HepG2 (cell line): ENCODE measurements at regions not wholly inside any gene's neighbourhood (a gene's known extent, or its start where the extent isn't known, plus 50 kb on each side); places are given as distances from the start of the nearest gene placed in this dataset.

Experiments used
- ATF2 ChIP-seq: sonication (generic); formaldehyde crosslinking; IDR thresholded peaks from 2 replicates; pipeline ENCODE4 v1.4.0; 2020; ENCODE audit warnings: missing genetic modification reagents
- DPF2 ChIP-seq: sonication (generic); formaldehyde crosslinking; IDR thresholded peaks from 2 replicates; pipeline ENCODE4 v1.4.0; 2020; ENCODE audit warnings: mild to moderate bottlenecking, low read depth, missing genetic modification reagents, borderline replicate concordance
- HMG20B ChIP-seq: conservative IDR thresholded peaks from 2 replicates; pipeline ENCODE4 v1.6.1; 2016; ENCODE audit warnings: missing genetic modification reagents, missing compliant biosample characterization
- RNF219 ChIP-seq: sonication (generic); formaldehyde crosslinking; IDR thresholded peaks from 2 replicates; pipeline ENCODE4 v1.5.0; 2020; ENCODE audit warnings: mild to moderate bottlenecking, missing genetic modification reagents
- THAP7 ChIP-seq: sonication (generic); formaldehyde crosslinking; IDR thresholded peaks from 2 replicates; pipeline ENCODE4 v1.8.1; 2023; ENCODE audit warnings: mild to moderate bottlenecking, missing genetic modification reagents
- TOPORS ChIP-seq: sonication (generic); formaldehyde crosslinking; IDR thresholded peaks from 2 replicates; pipeline ENCODE4 v1.8.0; 2023; ENCODE audit warnings: mild to moderate bottlenecking, missing genetic modification reagents
- ZFP41 ChIP-seq: sonication (generic); formaldehyde crosslinking; IDR thresholded peaks from 2 replicates; pipeline ENCODE4 v1.4.0; 2020; ENCODE audit warnings: mild to moderate bottlenecking, missing genetic modification reagents, borderline replicate concordance
- ZMYM3 ChIP-seq: sonication (generic); formaldehyde crosslinking; IDR thresholded peaks from 2 replicates; pipeline ENCODE4 v1.5.1; 2020; ENCODE audit warnings: mild to moderate bottlenecking, missing genetic modification reagents
- ZNF280B ChIP-seq: sonication (generic); formaldehyde crosslinking; IDR thresholded peaks from 2 replicates; pipeline ENCODE4 v1.5.0; 2020; ENCODE audit warnings: missing genetic modification reagents, mild to moderate bottlenecking, borderline replicate concordance
- ZNF337 ChIP-seq: sonication (generic); formaldehyde crosslinking; IDR thresholded peaks from 2 replicates; pipeline ENCODE4 v1.5.1; 2020; ENCODE audit warnings: missing genetic modification reagents, low read depth, mild to moderate bottlenecking, borderline replicate concordance
- ZNF468 ChIP-seq: sonication (generic); formaldehyde crosslinking; IDR thresholded peaks from 2 replicates; pipeline ENCODE4 v1.8.0; 2022; ENCODE audit warnings: mild to moderate bottlenecking, moderate library complexity, missing genetic modification reagents
- ZNF574 ChIP-seq: sonication (generic); formaldehyde crosslinking; IDR thresholded peaks from 2 replicates; pipeline ENCODE4 v1.4.0; 2020; ENCODE audit warnings: missing genetic modification reagents
- ZNF619 ChIP-seq: sonication (generic); formaldehyde crosslinking; IDR thresholded peaks from 2 replicates; pipeline ENCODE4 v1.4.0; 2020; ENCODE audit warnings: mild to moderate bottlenecking, missing genetic modification reagents
- ZNF766 ChIP-seq: sonication (generic); formaldehyde crosslinking; IDR thresholded peaks from 2 replicates; pipeline ENCODE4 v1.5.0; 2020; ENCODE audit warnings: missing genetic modification reagents, borderline replicate concordance

GRCh38 chr2:242034996-242035814 lies 165.7 kb downstream of the RTP5 start (continued):
- TF ChIP-seq ZNF574 (CRISPR knock-in tag) = 0 out of 2 replicates have a peak, but pooled peaks have one; percentile 23
- TF ChIP-seq TOPORS = 0 out of 2 replicates have a peak, but pooled peaks have one; percentile 56
- TF ChIP-seq ZFP41 (CRISPR knock-in tag) = no peak
- TF ChIP-seq ZNF619 (CRISPR knock-in tag) = no peak
- TF ChIP-seq THAP7 (CRISPR knock-in tag) = 0 out of 2 replicates have a peak, but pooled peaks have one; percentile 22
- TF ChIP-seq HMG20B = no peak
- TF ChIP-seq ZNF766 (CRISPR knock-in tag) = no peak
- no peak for TF ChIP-seq ZMYM3
- TF ChIP-seq ZNF468 (CRISPR knock-in tag) = peak; percentile 78; the same call in 1 of the 2 replicates
- TF ChIP-seq RNF219 (CRISPR knock-in tag) = no peak
- no peak for TF ChIP-seq ZNF337 (CRISPR knock-in tag)
- 0 out of 2 replicates have a peak, but pooled peaks have one; percentile 10 for TF ChIP-seq ATF2 (CRISPR knock-in tag)
- TF ChIP-seq DPF2 (CRISPR knock-in tag) = no peak
- peak; percentile 17; the same call in 1 of the 2 replicates for TF ChIP-seq ZNF280B (CRISPR knock-in tag)
